GM12874 (cell line): ENCODE measurements at regions not wholly inside any gene's neighbourhood (a gene's known extent, or its start where the extent isn't known, plus 50 kb on each side); places are given as distances from the start of the nearest gene placed in this dataset.

Experiments used
- CTCF ChIP-seq: IDR thresholded peaks from 2 replicates; pipeline ENCODE4 v1.5.1; 2011; ENCODE audit warnings: low read depth, mild to moderate bottlenecking, control low read depth, low read length, moderate library complexity; ENCODE audit not compliant: insufficient read depth

- TF ChIP-seq CTCF, result no peak
Measured at GRCh38 chr9:16238623-16239138, 631.8 kb downstream of the BNC2 start.

DNA sequence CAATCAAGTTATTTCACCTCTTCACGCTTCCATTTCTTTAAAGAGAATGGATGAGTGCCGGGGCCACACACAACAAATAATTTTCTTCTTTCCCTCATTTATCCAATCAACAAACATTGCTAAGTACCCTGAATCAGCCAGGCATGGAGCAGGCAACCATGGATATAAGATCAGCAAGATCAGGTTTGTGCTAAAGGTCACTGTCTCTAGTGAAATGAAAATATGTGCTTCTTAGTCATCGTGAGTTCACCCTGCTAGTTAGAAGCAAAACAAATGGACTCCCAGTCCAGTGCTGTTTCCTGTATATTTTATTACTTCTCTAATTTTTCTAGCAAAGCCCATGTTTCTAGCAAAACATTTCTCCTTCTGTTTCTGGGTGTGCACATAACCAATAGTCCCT, 629.2 kb downstream of the BNC2 start:
- no peak for TF ChIP-seq CTCF

- TF ChIP-seq CTCF, result no peak
Measured at GRCh38 chr9:16243798-16244197, 626.7 kb downstream of the BNC2 start.

DNA sequence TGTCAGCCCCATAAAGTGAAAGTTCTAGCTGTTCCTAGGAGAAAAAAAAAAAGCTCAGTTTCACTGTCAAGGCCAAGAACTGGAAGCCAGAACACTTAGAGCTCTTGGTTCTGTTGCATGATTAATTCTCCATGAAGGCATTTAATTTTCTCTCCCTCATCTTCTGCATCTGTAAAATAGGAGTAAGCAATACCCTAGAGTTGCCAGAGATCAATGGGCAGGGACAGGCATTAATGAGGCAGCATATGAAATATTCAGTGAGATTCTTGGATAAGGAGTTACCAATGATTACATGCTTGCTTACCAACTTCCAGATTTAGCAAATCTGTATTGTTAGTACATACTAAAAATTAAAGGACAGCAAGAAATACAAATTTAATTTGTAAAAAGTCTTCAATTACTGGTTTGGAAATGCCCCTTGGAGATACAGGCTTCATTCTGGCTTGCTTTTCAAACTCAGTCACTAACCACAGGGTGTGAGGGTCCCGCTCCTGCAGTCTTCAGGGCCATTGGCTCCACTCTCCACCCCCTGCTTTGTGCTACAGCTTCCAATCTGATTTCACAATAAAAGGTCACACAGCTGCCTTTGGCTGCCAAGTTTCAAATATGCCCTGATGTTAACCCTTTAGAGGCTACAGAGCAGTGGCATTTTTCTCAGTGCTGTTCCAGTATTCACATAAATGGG, 624.6 kb downstream of the BNC2 start:
- TF ChIP-seq CTCF, result no peak

DNA sequence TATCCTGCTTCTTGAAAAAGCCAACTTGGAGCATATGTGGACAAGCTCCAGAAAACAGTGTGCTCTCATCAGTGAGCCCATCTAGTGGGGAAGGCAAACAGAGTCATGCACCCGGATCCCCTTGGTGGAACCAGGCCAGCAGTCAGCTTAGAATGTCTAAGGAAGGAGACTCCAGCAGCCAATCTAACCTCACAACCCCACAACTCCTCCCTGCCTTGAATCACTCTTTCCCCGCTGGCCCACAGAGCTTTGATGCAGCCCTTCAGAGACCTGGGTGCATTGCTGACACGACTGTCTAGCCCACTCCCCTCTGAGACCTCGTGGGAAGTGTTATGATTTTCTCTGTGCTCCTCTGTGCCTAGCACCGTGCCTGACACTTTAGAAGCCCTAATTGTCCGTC, 623.7 kb downstream of the BNC2 start:
- TF ChIP-seq CTCF, result no peak

GRCh38 chr9:16247188-16247875, 623.1 kb downstream of the BNC2 start:
- no peak for TF ChIP-seq CTCF

- no peak for TF ChIP-seq CTCF
Measured at GRCh38 chr9:16248822-16249221, 621.6 kb downstream of the BNC2 start.
